Activated naive CD8-positive, alpha-beta T cell treated with anti-CD3 and anti-CD28 coated beads, Interleukin-2, amount 10 ng/mL, durations not matched to agents 7 days and 5 days (primary cell): ENCODE measurements at regions not wholly inside any gene's neighbourhood (a gene's known extent, or its start where the extent isn't known, plus 50 kb on each side); places are given as distances from the start of the nearest gene placed in this dataset.
"Not testable (repeated sequence)": the region's sequence is repeated elsewhere in the genome, so short reads cannot be mapped to it uniquely, and the experiment has no call there.

ENCODE experiments used
- ATAC-seq: fragments of 150-1000 bp; cut with Tn5 transposase; one replicate; pipeline ENCODE4 v1.10.0; 2021; ENCODE audit warnings: low read depth, moderate library complexity
- POLR2A ChIA-PET: fragments of 350-600 bp; sonication (Branson Sonifier 250); formaldehyde crosslinking; loops from one replicate; lab custom pipeline; 2021; ENCODE audit warnings: antibody characterized with exemption; lab: Charles Lee
- DNase-seq: peaks from one replicate; pipeline ENCODE4 v3.0.0; 2021
- H3K27ac Mint-ChIP-seq: one replicate; pipeline ENCODE4 v1.8.0; 2022; ENCODE audit warnings: mild to moderate bottlenecking, mixed read lengths
- H3K27me3 Mint-ChIP-seq: one replicate; pipeline ENCODE4 v1.8.0; 2022; ENCODE audit warnings: mild to moderate bottlenecking, moderate library complexity, mixed read lengths
- H3K36me3 Mint-ChIP-seq: one replicate; pipeline ENCODE4 v1.8.0; 2021; ENCODE audit warnings: mild to moderate bottlenecking, mixed read lengths
- H3K4me1 Mint-ChIP-seq: one replicate; pipeline ENCODE4 v1.8.0; 2021; ENCODE audit warnings: mixed read lengths
- H3K4me3 Mint-ChIP-seq: one replicate; pipeline ENCODE4 v1.8.0; 2022; ENCODE audit warnings: mild to moderate bottlenecking, moderate library complexity, mixed read lengths
- H3K9me3 Mint-ChIP-seq: one replicate; pipeline ENCODE4 v1.8.0; 2021; ENCODE audit warnings: mixed read lengths

- Mint-ChIP-seq H3K27ac (no peak overlapping the region), H3K4me3 (no peak overlapping the region), H3K4me1 (no peaks in the 10 kb centered on the region), H3K9me3 (no peaks in the 10 kb centered on the region), H3K27me3 (no peaks in the 10 kb centered on the region), H3K36me3 (no peaks in the 10 kb centered on the region)
- no peak for ATAC-seq
- POLR2A ChIA-PET, result no interaction called here
- no peak for DNase-seq
Observed at GRCh38 chr13:81563091-81563490, 1222.2 kb upstream of the SPRY2 start.

GRCh38 chr13:81562598-81562997 is 1221.7 kb upstream of the SPRY2 start:
- H3K27me3 Mint-ChIP-seq, result no peaks in the 10 kb centered on the region
- no peak overlapping the region for H3K4me3 Mint-ChIP-seq
- POLR2A ChIA-PET, result no interaction called here
- no peaks in the 10 kb centered on the region for H3K4me1 Mint-ChIP-seq
- no peak overlapping the region for H3K27ac Mint-ChIP-seq
- DNase-seq, result no peak
- no peaks in the 10 kb centered on the region for H3K9me3 Mint-ChIP-seq
- no peaks in the 10 kb centered on the region for H3K36me3 Mint-ChIP-seq
- no peak for ATAC-seq

- DNase-seq (no peak), ATAC-seq (no peak)
- H3K36me3 Mint-ChIP-seq, result no peaks in the 10 kb centered on the region
- H3K9me3 Mint-ChIP-seq, result peaks cover 10% of the 10 kb centered on the region
- H3K27ac Mint-ChIP-seq, result no peak overlapping the region
- POLR2A ChIA-PET, result no interaction called here
- no peaks in the 10 kb centered on the region for H3K27me3 Mint-ChIP-seq
- no peaks in the 10 kb centered on the region for H3K4me1 Mint-ChIP-seq
- no peak overlapping the region for H3K4me3 Mint-ChIP-seq
Observed at GRCh38 chr13:81551036-81551435, 1210.1 kb upstream of the SPRY2 start.

GRCh38 chr13:81546294-81546693 is 1205.4 kb upstream of the SPRY2 start:
- POLR2A ChIA-PET, DNase-seq, H3K27ac Mint-ChIP-seq, H3K27me3 Mint-ChIP-seq, H3K4me1 Mint-ChIP-seq, ATAC-seq, H3K9me3 Mint-ChIP-seq, H3K36me3 Mint-ChIP-seq, H3K4me3 Mint-ChIP-seq: not testable (repeated sequence)

- DNase-seq, result no peak
- no peak for ATAC-seq
- Mint-ChIP-seq H3K9me3 (peaks cover 3% of the 10 kb centered on the region), H3K27ac (no peak overlapping the region), H3K27me3 (no peaks in the 10 kb centered on the region), H3K4me1 (no peaks in the 10 kb centered on the region), H3K36me3 (no peaks in the 10 kb centered on the region), H3K4me3 (no peak overlapping the region)
- POLR2A ChIA-PET, result no interaction called here
Observed at GRCh38 chr13:81540777-81541176, 1199.9 kb upstream of the SPRY2 start.

GRCh38 chr13:81539643-81540150 is 1198.8 kb upstream of the SPRY2 start:
- no peaks in the 10 kb centered on the region for H3K4me1 Mint-ChIP-seq
- peaks cover 4% of the 10 kb centered on the region for H3K9me3 Mint-ChIP-seq
- POLR2A ChIA-PET, result no interaction called here
- no peaks in the 10 kb centered on the region for H3K27me3 Mint-ChIP-seq
- DNase-seq, result no peak
- H3K36me3 Mint-ChIP-seq, result no peaks in the 10 kb centered on the region
- H3K4me3 Mint-ChIP-seq, result no peak overlapping the region
- ATAC-seq, result no peak
- H3K27ac Mint-ChIP-seq, result no peak overlapping the region

- no peaks in the 10 kb centered on the region for H3K4me1 Mint-ChIP-seq
- no peak overlapping the region for H3K27ac Mint-ChIP-seq
- H3K27me3 Mint-ChIP-seq, result no peaks in the 10 kb centered on the region
- POLR2A ChIA-PET, result no interaction called here
- DNase-seq, result no peak
- no peak overlapping the region for H3K4me3 Mint-ChIP-seq
- ATAC-seq, result no peak
- no peaks in the 10 kb centered on the region for H3K36me3 Mint-ChIP-seq
- H3K9me3 Mint-ChIP-seq, result peaks cover 12% of the 10 kb centered on the region
Observed at GRCh38 chr13:81498969-81499368, 1158.0 kb upstream of the SPRY2 start.

GRCh38 chr13:81493144-81493543 is 1152.2 kb upstream of the SPRY2 start:
- peaks cover 9% of the 10 kb centered on the region for H3K9me3 Mint-ChIP-seq

GRCh38 chr13:81492449-81492848 is 1151.5 kb upstream of the SPRY2 start:
- H3K4me1 Mint-ChIP-seq, result no peaks in the 10 kb centered on the region
- no peaks in the 10 kb centered on the region for H3K36me3 Mint-ChIP-seq
- H3K9me3 Mint-ChIP-seq, result peaks cover 9% of the 10 kb centered on the region
- ATAC-seq, result no peak
- H3K27ac Mint-ChIP-seq, result no peak overlapping the region
- DNase-seq, result no peak
- no peak overlapping the region for H3K4me3 Mint-ChIP-seq
- H3K27me3 Mint-ChIP-seq, result no peaks in the 10 kb centered on the region
- POLR2A ChIA-PET, result no interaction called here

More at GRCh38 chr13:81493144-81493543, 1152.2 kb upstream of the SPRY2 start:
- Mint-ChIP-seq H3K4me3 (no peak overlapping the region), H3K36me3 (no peaks in the 10 kb centered on the region), H3K27ac (no peak overlapping the region), H3K4me1 (no peaks in the 10 kb centered on the region), H3K27me3 (no peaks in the 10 kb centered on the region)
- no peak for ATAC-seq
- POLR2A ChIA-PET, result no interaction called here
- DNase-seq, result no peak

GRCh38 chr13:81488021-81488420 is 1147.1 kb upstream of the SPRY2 start:
- H3K4me3 Mint-ChIP-seq, result no peak overlapping the region
- no peak for ATAC-seq
- no peaks in the 10 kb centered on the region for H3K36me3 Mint-ChIP-seq
- DNase-seq, result no peak
- no peaks in the 10 kb centered on the region for H3K4me1 Mint-ChIP-seq
- no peak overlapping the region for H3K27ac Mint-ChIP-seq
- no peaks in the 10 kb centered on the region for H3K27me3 Mint-ChIP-seq
- POLR2A ChIA-PET, result no interaction called here
- H3K9me3 Mint-ChIP-seq, result peaks cover 2% of the 10 kb centered on the region

GRCh38 chr13:81487151-81487550 is 1146.2 kb upstream of the SPRY2 start:
- POLR2A ChIA-PET, result no interaction called here
- DNase-seq, result no peak
- Mint-ChIP-seq H3K36me3 (no peaks in the 10 kb centered on the region), H3K4me3 (no peak overlapping the region), H3K27ac (no peak overlapping the region), H3K27me3 (no peaks in the 10 kb centered on the region), H3K4me1 (no peaks in the 10 kb centered on the region), H3K9me3 (peaks cover 4% of the 10 kb centered on the region)
- no peak for ATAC-seq

- Mint-ChIP-seq H3K4me1 (no peaks in the 10 kb centered on the region), H3K27me3 (no peaks in the 10 kb centered on the region), H3K9me3 (peaks cover 4% of the 10 kb centered on the region), H3K27ac (no peak overlapping the region), H3K36me3 (no peaks in the 10 kb centered on the region), H3K4me3 (no peak overlapping the region)
- ATAC-seq, result no peak
- no peak for DNase-seq
- POLR2A ChIA-PET, result no interaction called here
Observed at GRCh38 chr13:81480634-81481033, 1139.7 kb upstream of the SPRY2 start.

GRCh38 chr13:81473366-81473899 is 1132.5 kb upstream of the SPRY2 start:
- Mint-ChIP-seq H3K27ac (no peak overlapping the region), H3K9me3 (peaks cover 9% of the 10 kb centered on the region), H3K36me3 (no peaks in the 10 kb centered on the region), H3K27me3 (no peaks in the 10 kb centered on the region), H3K4me3 (no peak overlapping the region), H3K4me1 (no peaks in the 10 kb centered on the region)
- no peak for DNase-seq
- ATAC-seq, result no peak
- POLR2A ChIA-PET, result no interaction called here

- Mint-ChIP-seq H3K27me3 (no peaks in the 10 kb centered on the region), H3K9me3 (peaks cover 11% of the 10 kb centered on the region), H3K4me3 (no peak overlapping the region), H3K4me1 (no peaks in the 10 kb centered on the region), H3K36me3 (no peaks in the 10 kb centered on the region), H3K27ac (no peak overlapping the region)
- DNase-seq (no peak), ATAC-seq (no peak)
- POLR2A ChIA-PET, result no interaction called here
Observed at GRCh38 chr13:81458170-81458569, 1117.2 kb upstream of the SPRY2 start.

- H3K27me3 Mint-ChIP-seq, result no peaks in the 10 kb centered on the region
- H3K36me3 Mint-ChIP-seq, result no peaks in the 10 kb centered on the region
- no peak overlapping the region for H3K4me3 Mint-ChIP-seq
- H3K4me1 Mint-ChIP-seq, result no peaks in the 10 kb centered on the region
- POLR2A ChIA-PET, result no interaction called here
- ATAC-seq, result no peak
- no peak for DNase-seq
- H3K27ac Mint-ChIP-seq, result no peak overlapping the region
- peaks cover 2% of the 10 kb centered on the region for H3K9me3 Mint-ChIP-seq
Observed at GRCh38 chr13:81446441-81446840, 1105.5 kb upstream of the SPRY2 start.
